ENCODE measurements at regions not wholly inside any gene's neighbourhood (a gene's known extent, or its start where the extent isn't known, plus 50 kb on each side); places are given as distances from the start of the nearest gene placed in this dataset.

- Mint-ChIP-seq H3K27ac (ENCODE audit: unreplicated experiment) (no peak overlapping the region), H3K9me3 (ENCODE audit: low read depth, unreplicated experiment) (peaks cover 15% of the 10 kb centered on the region), H3K36me3 (ENCODE audit: insufficient read depth, unreplicated experiment) (no peaks in the 10 kb centered on the region), H3K4me1 (ENCODE audit: low read depth, unreplicated experiment) (no peaks in the 10 kb centered on the region), H3K4me3 (ENCODE audit: low read depth, unreplicated experiment) (no peak overlapping the region), H3K27me3 (ENCODE audit: unreplicated experiment) (no peaks in the 10 kb centered on the region)
- DNase-seq: no peak
- TF ChIP-seq, protein P1, sequence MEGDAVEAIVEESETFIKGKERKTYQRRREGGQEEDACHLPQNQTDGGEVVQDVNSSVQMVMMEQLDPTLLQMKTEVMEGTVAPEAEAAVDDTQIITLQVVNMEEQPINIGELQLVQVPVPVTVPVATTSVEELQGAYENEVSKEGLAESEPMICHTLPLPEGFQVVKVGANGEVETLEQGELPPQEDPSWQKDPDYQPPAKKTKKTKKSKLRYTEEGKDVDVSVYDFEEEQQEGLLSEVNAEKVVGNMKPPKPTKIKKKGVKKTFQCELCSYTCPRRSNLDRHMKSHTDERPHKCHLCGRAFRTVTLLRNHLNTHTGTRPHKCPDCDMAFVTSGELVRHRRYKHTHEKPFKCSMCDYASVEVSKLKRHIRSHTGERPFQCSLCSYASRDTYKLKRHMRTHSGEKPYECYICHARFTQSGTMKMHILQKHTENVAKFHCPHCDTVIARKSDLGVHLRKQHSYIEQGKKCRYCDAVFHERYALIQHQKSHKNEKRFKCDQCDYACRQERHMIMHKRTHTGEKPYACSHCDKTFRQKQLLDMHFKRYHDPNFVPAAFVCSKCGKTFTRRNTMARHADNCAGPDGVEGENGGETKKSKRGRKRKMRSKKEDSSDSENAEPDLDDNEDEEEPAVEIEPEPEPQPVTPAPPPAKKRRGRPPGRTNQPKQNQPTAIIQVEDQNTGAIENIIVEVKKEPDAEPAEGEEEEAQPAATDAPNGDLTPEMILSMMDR (IDR thresholded peaks at IDR 0.05; ENCODE audit: unreplicated experiment): no peak
- intact Hi-C loops (cut with micrococcal nuclease; ENCODE audit: unreplicated experiment): no loop called here
- no TSS peak for BruUV-seq (replicated peaks)
- CTCF ChIA-PET: no interaction called here
These were observed 746.0 kb upstream of the ADGRB3 start for GRCh38 chr6:67888886-67889681.

DNA sequence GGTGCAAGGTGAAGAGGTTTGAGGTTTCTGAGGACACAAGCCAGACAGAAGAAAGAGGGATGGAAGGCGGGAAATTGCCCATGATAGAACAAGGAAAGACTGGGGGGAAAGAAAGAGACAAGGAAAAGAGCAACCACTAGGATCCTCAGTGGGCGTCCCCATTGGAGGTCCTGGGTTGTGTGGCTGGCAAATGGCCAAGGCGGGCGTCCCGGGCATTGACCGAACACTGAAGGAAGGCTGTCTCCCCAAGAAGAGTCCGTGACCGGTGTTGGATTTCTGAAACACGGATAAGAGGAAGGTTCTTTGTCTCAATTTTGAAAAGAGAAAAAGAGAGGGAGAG lies 746.6 kb upstream of the ADGRB3 start:
- TF ChIP-seq, protein P1 (IDR thresholded peaks at IDR 0.05; ENCODE audit: unreplicated experiment): no peak
- Mint-ChIP-seq H3K4me1 (ENCODE audit: low read depth, unreplicated experiment) (no peaks in the 10 kb centered on the region), H3K27ac (ENCODE audit: unreplicated experiment) (no peak overlapping the region), H3K27me3 (ENCODE audit: unreplicated experiment) (no peaks in the 10 kb centered on the region), H3K4me3 (ENCODE audit: low read depth, unreplicated experiment) (no peak overlapping the region), H3K9me3 (ENCODE audit: low read depth, unreplicated experiment) (peaks cover 15% of the 10 kb centered on the region), H3K36me3 (ENCODE audit: insufficient read depth, unreplicated experiment) (no peaks in the 10 kb centered on the region)
- intact Hi-C loops (cut with micrococcal nuclease; ENCODE audit: unreplicated experiment): no loop called here
- no TSS peak for BruUV-seq (replicated peaks)
- CTCF ChIA-PET: no interaction called here
- DNase-seq: no peak

GRCh38 chr6:67887747-67888545 lies 747.1 kb upstream of the ADGRB3 start:
- Mint-ChIP-seq H3K9me3 (ENCODE audit: low read depth, unreplicated experiment) (peaks cover 15% of the 10 kb centered on the region), H3K36me3 (ENCODE audit: insufficient read depth, unreplicated experiment) (no peaks in the 10 kb centered on the region), H3K27ac (ENCODE audit: unreplicated experiment) (no peak overlapping the region), H3K27me3 (ENCODE audit: unreplicated experiment) (no peaks in the 10 kb centered on the region), H3K4me1 (ENCODE audit: low read depth, unreplicated experiment) (no peaks in the 10 kb centered on the region), H3K4me3 (ENCODE audit: low read depth, unreplicated experiment) (no peak overlapping the region)
- CTCF ChIA-PET: no interaction called here
- intact Hi-C loops (cut with micrococcal nuclease; ENCODE audit: unreplicated experiment): no loop called here
- TF ChIP-seq, protein P1 (IDR thresholded peaks at IDR 0.05; ENCODE audit: unreplicated experiment): no peak
- no peak for DNase-seq
- BruUV-seq (replicated peaks): no TSS peak

DNA sequence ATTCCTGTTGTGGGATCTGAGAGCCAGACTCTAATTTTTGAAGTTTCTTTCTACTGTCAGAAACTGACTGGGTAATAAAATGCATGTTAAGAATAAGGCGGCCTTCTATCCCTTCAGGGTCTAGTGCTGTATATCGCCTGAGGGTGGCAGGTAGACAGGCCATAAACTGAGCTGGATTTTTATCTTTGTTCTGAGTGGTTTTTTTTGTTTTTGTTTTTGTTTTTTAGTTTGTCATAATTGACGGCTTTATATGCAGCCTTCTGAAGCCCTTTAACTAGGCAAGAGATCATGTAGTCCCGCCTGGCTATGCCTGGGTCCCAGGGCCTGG lies 747.7 kb upstream of the ADGRB3 start:
- H3K4me3 Mint-ChIP-seq (ENCODE audit: low read depth, unreplicated experiment): no peak overlapping the region
- no peaks in the 10 kb centered on the region for H3K4me1 Mint-ChIP-seq (ENCODE audit: low read depth, unreplicated experiment)
- H3K27me3 Mint-ChIP-seq (ENCODE audit: unreplicated experiment): no peaks in the 10 kb centered on the region
- no TSS peak for BruUV-seq (replicated peaks)
- no peak for DNase-seq
- no peak overlapping the region for H3K27ac Mint-ChIP-seq (ENCODE audit: unreplicated experiment)
- intact Hi-C loops (cut with micrococcal nuclease; ENCODE audit: unreplicated experiment): no loop called here
- peaks cover 15% of the 10 kb centered on the region for H3K9me3 Mint-ChIP-seq (ENCODE audit: low read depth, unreplicated experiment)
- CTCF ChIA-PET: no interaction called here
- TF ChIP-seq, protein P1 (IDR thresholded peaks at IDR 0.05; ENCODE audit: unreplicated experiment): no peak
- H3K36me3 Mint-ChIP-seq (ENCODE audit: insufficient read depth, unreplicated experiment): no peaks in the 10 kb centered on the region

All from Calu3 (cell line).